ENCODE measurements at regions not wholly inside any gene's neighbourhood (a gene's known extent, or its start where the extent isn't known, plus 50 kb on each side); places are given as distances from the start of the nearest gene placed in this dataset.
"Not testable (repeated sequence)": the region's sequence is repeated elsewhere in the genome, so short reads cannot be mapped to it uniquely, and the experiment has no call there.

DNA sequence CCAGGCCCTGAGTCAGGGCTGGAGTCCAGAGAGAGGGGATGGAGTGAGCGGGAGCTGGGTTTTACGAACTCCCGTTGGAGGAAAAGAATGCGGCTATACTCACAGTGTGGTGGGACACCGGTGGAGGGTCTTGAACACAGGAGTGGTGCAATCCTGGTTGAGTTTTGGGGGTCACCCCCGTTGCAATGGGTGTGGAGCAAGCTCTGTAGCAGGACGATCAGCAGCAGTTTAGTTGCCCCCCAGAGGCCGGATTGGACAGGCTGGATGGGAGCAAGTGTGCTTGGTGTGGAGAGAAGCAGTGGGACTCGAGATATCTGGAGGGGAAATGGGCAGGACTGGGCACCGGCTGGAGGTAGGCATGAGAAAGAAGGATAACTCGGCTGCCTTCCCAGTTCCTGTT, 72.3 kb upstream of the TWIST2 start:
- DNase-seq (ENCODE audit: low spot score): no peak
- H3K9me3 ChIP-seq (ENCODE audit: control insufficient read depth in 4 of 4, low read length in 3 of 4): peaks cover 0 to 5% (median 2%) of the 10 kb centered on the region in 4 donors
- H3K9ac ChIP-seq (ENCODE audit: low read depth in 1 of 2, low read length in 2 of 2): no peak overlapping the region
- H3K4me1 ChIP-seq (ENCODE audit: control insufficient read depth in 4 of 4, insufficient read depth in 4 of 4, low read length in 3 of 4): no peaks in the 10 kb centered on the region
- TF ChIP-seq, protein P1, sequence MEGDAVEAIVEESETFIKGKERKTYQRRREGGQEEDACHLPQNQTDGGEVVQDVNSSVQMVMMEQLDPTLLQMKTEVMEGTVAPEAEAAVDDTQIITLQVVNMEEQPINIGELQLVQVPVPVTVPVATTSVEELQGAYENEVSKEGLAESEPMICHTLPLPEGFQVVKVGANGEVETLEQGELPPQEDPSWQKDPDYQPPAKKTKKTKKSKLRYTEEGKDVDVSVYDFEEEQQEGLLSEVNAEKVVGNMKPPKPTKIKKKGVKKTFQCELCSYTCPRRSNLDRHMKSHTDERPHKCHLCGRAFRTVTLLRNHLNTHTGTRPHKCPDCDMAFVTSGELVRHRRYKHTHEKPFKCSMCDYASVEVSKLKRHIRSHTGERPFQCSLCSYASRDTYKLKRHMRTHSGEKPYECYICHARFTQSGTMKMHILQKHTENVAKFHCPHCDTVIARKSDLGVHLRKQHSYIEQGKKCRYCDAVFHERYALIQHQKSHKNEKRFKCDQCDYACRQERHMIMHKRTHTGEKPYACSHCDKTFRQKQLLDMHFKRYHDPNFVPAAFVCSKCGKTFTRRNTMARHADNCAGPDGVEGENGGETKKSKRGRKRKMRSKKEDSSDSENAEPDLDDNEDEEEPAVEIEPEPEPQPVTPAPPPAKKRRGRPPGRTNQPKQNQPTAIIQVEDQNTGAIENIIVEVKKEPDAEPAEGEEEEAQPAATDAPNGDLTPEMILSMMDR (IDR thresholded peaks at IDR 0.05; ENCODE audit: low read depth, low read length, missing input control): no peak
- TF ChIP-seq, protein P2, sequence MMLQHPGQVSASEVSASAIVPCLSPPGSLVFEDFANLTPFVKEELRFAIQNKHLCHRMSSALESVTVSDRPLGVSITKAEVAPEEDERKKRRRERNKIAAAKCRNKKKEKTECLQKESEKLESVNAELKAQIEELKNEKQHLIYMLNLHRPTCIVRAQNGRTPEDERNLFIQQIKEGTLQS (IDR thresholded peaks at IDR 0.05): no peak
- WGBS: 82% methylated on average over 11 of the region's 11 CpGs
- H3K27ac ChIP-seq (ENCODE audit: low read depth in 1 of 2, low read length in 2 of 2): no peak overlapping the region
- H3K27me3 ChIP-seq (ENCODE audit: control insufficient read depth in 4 of 4, insufficient read depth in 4 of 4, low read length in 3 of 4): no peaks in the 10 kb centered on the region
- no peaks in the 10 kb centered on the region for H3K36me3 ChIP-seq (ENCODE audit: control insufficient read depth in 4 of 4, insufficient read depth in 3 of 4, low read depth in 1 of 4, low read length in 3 of 4)
- no peak overlapping the region for H3K4me3 ChIP-seq (ENCODE audit: low read depth in 1 of 3, low read length in 3 of 3)

DNA sequence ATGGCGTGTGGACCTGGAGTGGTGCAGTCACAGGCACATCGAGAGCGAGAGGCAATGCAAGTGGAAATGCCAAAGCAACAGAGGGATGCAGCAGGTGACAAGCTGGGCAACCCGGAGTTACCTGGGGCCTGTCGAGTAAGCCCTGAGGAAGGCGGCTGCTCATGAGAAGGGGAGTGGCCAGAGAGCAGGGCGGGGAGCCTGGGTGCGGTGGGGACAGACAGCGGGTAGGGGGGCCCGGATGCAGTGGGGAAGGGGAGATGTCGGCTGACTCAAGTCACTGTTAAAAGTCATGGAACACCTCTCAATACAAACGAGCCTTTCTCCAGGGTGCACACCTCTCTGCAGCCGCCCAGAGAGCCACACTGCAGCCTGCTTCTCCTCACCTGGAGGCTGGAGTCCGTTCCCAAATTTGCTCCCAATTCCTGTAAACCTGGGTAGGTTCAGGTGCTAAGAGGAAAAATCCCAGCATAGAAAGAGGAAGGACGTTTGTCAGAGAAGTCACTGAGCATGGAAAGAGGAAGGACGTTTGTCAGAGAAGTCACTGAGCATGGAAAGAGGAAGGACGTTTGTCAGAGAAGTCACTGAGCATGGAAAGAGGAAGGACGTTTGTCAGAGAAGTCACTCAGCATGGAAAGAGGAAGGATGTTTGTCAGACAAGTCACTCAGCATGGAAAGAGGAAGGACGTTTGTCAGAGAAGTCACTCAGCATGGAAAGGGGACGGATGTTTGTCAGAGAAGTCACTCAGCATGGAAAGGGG, 71.7 kb upstream of the TWIST2 start:
- no peak for DNase-seq (ENCODE audit: low spot score)
- 64% methylated on average over 20 of the region's 20 CpGs for WGBS
- H3K9me3 ChIP-seq (ENCODE audit: control insufficient read depth in 4 of 4, low read length in 3 of 4): peaks cover 0 to 5% (median 2%) of the 10 kb centered on the region in 4 donors
- no peak overlapping the region for H3K4me3 ChIP-seq (ENCODE audit: low read depth in 1 of 3, low read length in 3 of 3)
- H3K9ac ChIP-seq (ENCODE audit: low read depth in 1 of 2, low read length in 2 of 2): no peak overlapping the region
- H3K27me3 ChIP-seq (ENCODE audit: control insufficient read depth in 4 of 4, insufficient read depth in 4 of 4, low read length in 3 of 4): no peaks in the 10 kb centered on the region
- H3K4me1 ChIP-seq (ENCODE audit: control insufficient read depth in 4 of 4, insufficient read depth in 4 of 4, low read length in 3 of 4): no peaks in the 10 kb centered on the region
- H3K27ac ChIP-seq (ENCODE audit: low read depth in 1 of 2, low read length in 2 of 2): no peak overlapping the region
- H3K36me3 ChIP-seq (ENCODE audit: control insufficient read depth in 4 of 4, insufficient read depth in 3 of 4, low read depth in 1 of 4, low read length in 3 of 4): no peaks in the 10 kb centered on the region
- TF ChIP-seq GABPA (IDR thresholded peaks at IDR 0.05 in 1 of 2, conservative IDR thresholded peaks at IDR 0.05 in 1 of 2) (no peak), SP1 (IDR thresholded peaks at IDR 0.05) (no peak)
- TF ChIP-seq, protein P2 (IDR thresholded peaks at IDR 0.05): no peak

DNA sequence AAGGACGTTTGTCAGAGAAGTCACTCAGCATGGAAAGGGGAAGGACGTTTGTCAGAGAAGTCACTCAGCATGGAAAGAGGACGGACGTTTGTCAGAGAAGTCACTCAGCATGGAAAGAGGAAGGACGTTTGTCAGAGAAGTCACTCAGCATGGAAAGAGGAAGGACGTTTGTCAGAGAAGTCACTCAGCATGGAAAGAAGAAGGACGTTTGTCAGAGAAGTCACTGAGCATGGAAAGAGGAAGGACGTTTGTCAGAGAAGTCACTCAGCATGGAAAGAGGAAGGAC, 71.2 kb upstream of the TWIST2 start:
- H3K9ac ChIP-seq (ENCODE audit: low read depth in 1 of 2, low read length in 2 of 2); H3K9me3 ChIP-seq (ENCODE audit: control insufficient read depth in 4 of 4, low read length in 3 of 4): not testable (repeated sequence)
- 19% methylated on average over 8 of the region's 8 CpGs for WGBS

DNA sequence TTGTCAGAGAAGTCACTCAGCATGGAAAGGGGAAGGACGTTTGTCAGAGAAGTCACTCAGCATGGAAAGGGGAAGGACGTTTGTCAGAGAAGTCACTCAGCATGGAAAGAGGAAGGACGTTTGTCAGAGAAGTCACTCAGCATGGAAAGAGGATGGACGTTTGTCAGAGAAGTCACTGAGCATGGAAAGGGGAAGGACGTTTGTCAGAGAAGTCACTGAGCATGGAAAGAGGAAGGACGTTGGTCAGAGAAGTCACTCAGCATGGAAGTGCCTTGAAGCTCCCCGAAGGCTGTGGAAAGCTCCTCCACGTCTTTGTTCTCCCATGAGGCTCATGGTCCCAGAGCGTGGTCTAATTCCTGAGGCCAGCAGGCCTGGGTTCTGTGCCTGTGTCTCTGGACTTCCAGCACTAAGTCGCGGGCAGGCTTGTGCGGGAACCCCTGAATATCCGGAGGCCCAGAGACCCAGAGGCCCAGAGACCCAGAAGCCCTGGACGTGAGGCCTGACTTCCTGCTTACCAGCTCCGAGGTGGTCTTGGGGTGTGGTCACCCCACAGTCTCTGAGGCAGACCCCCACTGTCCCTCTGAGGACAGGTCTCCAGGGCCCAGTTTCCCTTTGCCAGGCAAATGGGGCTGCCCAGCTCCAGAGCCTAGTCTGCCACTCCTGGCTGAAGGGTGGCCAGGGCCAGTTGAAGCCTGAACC, 70.4 kb upstream of the TWIST2 start:
- Histone ChIP-seq H3K27me3 (ENCODE audit: control insufficient read depth in 4 of 4, insufficient read depth in 4 of 4, low read length in 3 of 4) (no peaks in the 10 kb centered on the region), H3K4me1 (ENCODE audit: control insufficient read depth in 4 of 4, insufficient read depth in 4 of 4, low read length in 3 of 4) (no peaks in the 10 kb centered on the region), H3K4me3 (ENCODE audit: low read depth in 1 of 3, low read length in 3 of 3) (no peak overlapping the region), H3K9ac (ENCODE audit: low read depth in 1 of 2, low read length in 2 of 2) (no peak overlapping the region), H3K27ac (ENCODE audit: low read depth in 1 of 2, low read length in 2 of 2) (no peak overlapping the region), H3K9me3 (ENCODE audit: control insufficient read depth in 4 of 4, low read length in 3 of 4) (peaks cover 0 to 5% (median 2%) of the 10 kb centered on the region in 4 donors), H3K36me3 (ENCODE audit: control insufficient read depth in 4 of 4, insufficient read depth in 3 of 4, low read depth in 1 of 4, low read length in 3 of 4) (no peaks in the 10 kb centered on the region)
- WGBS: 61% methylated on average over 15 of the region's 15 CpGs
- no peak for DNase-seq (ENCODE audit: low spot score)
- TF ChIP-seq, protein P2 (IDR thresholded peaks at IDR 0.05): no peak
- no peak for TF ChIP-seq FOXA2 (IDR thresholded peaks at IDR 0.05)
- TF ChIP-seq, protein P3, sequence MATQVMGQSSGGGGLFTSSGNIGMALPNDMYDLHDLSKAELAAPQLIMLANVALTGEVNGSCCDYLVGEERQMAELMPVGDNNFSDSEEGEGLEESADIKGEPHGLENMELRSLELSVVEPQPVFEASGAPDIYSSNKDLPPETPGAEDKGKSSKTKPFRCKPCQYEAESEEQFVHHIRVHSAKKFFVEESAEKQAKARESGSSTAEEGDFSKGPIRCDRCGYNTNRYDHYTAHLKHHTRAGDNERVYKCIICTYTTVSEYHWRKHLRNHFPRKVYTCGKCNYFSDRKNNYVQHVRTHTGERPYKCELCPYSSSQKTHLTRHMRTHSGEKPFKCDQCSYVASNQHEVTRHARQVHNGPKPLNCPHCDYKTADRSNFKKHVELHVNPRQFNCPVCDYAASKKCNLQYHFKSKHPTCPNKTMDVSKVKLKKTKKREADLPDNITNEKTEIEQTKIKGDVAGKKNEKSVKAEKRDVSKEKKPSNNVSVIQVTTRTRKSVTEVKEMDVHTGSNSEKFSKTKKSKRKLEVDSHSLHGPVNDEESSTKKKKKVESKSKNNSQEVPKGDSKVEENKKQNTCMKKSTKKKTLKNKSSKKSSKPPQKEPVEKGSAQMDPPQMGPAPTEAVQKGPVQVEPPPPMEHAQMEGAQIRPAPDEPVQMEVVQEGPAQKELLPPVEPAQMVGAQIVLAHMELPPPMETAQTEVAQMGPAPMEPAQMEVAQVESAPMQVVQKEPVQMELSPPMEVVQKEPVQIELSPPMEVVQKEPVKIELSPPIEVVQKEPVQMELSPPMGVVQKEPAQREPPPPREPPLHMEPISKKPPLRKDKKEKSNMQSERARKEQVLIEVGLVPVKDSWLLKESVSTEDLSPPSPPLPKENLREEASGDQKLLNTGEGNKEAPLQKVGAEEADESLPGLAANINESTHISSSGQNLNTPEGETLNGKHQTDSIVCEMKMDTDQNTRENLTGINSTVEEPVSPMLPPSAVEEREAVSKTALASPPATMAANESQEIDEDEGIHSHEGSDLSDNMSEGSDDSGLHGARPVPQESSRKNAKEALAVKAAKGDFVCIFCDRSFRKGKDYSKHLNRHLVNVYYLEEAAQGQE (IDR thresholded peaks at IDR 0.05): no peak
- TF ChIP-seq JUND (IDR thresholded peaks at IDR 0.05): no peak
- no peak for TF ChIP-seq RXRA (IDR thresholded peaks at IDR 0.05)
- TF ChIP-seq HNF4G (IDR thresholded peaks at IDR 0.05): no peak
- TF ChIP-seq, protein P4, sequence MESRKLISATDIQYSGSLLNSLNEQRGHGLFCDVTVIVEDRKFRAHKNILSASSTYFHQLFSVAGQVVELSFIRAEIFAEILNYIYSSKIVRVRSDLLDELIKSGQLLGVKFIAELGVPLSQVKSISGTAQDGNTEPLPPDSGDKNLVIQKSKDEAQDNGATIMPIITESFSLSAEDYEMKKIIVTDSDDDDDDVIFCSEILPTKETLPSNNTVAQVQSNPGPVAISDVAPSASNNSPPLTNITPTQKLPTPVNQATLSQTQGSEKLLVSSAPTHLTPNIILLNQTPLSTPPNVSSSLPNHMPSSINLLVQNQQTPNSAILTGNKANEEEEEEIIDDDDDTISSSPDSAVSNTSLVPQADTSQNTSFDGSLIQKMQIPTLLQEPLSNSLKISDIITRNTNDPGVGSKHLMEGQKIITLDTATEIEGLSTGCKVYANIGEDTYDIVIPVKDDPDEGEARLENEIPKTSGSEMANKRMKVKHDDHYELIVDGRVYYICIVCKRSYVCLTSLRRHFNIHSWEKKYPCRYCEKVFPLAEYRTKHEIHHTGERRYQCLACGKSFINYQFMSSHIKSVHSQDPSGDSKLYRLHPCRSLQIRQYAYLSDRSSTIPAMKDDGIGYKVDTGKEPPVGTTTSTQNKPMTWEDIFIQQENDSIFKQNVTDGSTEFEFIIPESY (IDR thresholded peaks at IDR 0.05): no peak

More for the DNA sequence above, 71.2 kb upstream of the TWIST2 start:
- DNase-seq (ENCODE audit: low spot score); H3K36me3 ChIP-seq (ENCODE audit: control insufficient read depth in 4 of 4, insufficient read depth in 3 of 4, low read depth in 1 of 4, low read length in 3 of 4); H3K27me3 ChIP-seq (ENCODE audit: control insufficient read depth in 4 of 4, insufficient read depth in 4 of 4, low read length in 3 of 4); H3K27ac ChIP-seq (ENCODE audit: low read depth in 1 of 2, low read length in 2 of 2); H3K4me1 ChIP-seq (ENCODE audit: control insufficient read depth in 4 of 4, insufficient read depth in 4 of 4, low read length in 3 of 4); H3K4me3 ChIP-seq (ENCODE audit: low read depth in 1 of 3, low read length in 3 of 3): not testable (repeated sequence)
